ENCODE measurements at regions not wholly inside any gene's neighbourhood (a gene's known extent, or its start where the extent isn't known, plus 50 kb on each side); places are given as distances from the start of the nearest gene placed in this dataset.

GRCh38 chr6:19416811-19417210, 420.4 kb upstream of the ID4 start:
- no peak for TF ChIP-seq CTCF (conservative IDR thresholded peaks at IDR 0.05)
- no peak for TF ChIP-seq ZFX (IDR thresholded peaks at IDR 0.05)

GRCh38 chr6:19417713-19418112, 419.5 kb upstream of the ID4 start:
- no peak overlapping the region for H3K27ac ChIP-seq
- no peak for TF ChIP-seq ZFX (IDR thresholded peaks at IDR 0.05)
- no peak for TF ChIP-seq CTCF (conservative IDR thresholded peaks at IDR 0.05)

More at GRCh38 chr6:19416811-19417210, 420.4 kb upstream of the ID4 start:
- no peak overlapping the region for H3K27ac ChIP-seq

GRCh38 chr6:19424853-19425252, 412.3 kb upstream of the ID4 start:
- no peak overlapping the region for H3K27ac ChIP-seq
- TF ChIP-seq CTCF (conservative IDR thresholded peaks at IDR 0.05) (no peak), ZFX (IDR thresholded peaks at IDR 0.05) (no peak)

DNA sequence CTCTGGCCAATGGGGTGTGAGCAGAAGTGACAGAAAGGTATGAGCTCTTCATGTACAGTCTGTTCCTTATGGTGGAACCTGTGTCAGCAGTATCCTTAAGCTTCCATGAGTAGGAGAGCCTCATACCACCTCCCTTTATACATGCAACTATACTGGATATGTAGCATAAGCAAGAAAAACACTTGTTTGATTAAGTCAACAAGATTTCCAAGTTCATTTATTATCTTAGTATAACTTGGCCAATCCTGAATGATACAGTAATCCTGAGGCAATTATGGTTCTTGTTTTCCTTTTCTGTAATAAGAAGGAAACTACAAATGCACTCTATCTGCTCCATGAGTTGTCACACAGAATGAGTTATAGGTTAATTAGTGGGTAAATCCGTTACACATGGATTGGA, 409.6 kb upstream of the ID4 start:
- TF ChIP-seq CTCF (conservative IDR thresholded peaks at IDR 0.05) (no peak), ZFX (IDR thresholded peaks at IDR 0.05) (no peak)
- H3K27ac ChIP-seq: no peak overlapping the region

DNA sequence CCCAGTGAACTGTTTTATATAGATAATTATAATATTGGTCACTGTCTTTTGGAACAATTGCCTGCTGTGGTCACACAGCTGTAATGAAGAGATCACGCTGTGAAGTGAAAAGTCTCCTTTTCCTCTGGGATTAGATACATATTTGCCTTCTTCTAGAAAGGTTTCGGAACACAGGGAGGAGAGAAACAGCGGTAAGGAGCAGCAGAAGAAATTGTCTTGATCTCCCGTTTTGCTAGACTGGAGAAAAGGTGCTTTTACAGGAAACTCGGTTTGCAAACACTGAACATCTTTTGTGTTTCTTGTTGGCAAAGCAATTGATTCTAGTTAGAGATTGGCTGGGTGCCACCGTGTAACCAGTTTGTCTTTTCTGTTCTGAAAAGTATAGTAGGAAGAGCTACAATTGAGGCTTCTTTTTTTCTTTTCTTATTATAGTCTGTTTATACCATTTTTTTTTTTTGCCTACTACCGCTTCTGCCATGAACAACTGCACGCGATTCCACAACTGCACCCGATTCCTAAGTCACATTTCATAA, 404.1 kb upstream of the ID4 start:
- TF ChIP-seq ZFX (IDR thresholded peaks at IDR 0.05): no peak
- TF ChIP-seq CTCF (conservative IDR thresholded peaks at IDR 0.05): no peak
- no peak overlapping the region for H3K27ac ChIP-seq

GRCh38 chr6:19434065-19434464, 403.1 kb upstream of the ID4 start:
- peak overlapping the region; percentile 34; the same call in 1 of the 2 replicates for H3K27ac ChIP-seq
- TF ChIP-seq CTCF (conservative IDR thresholded peaks at IDR 0.05) (no peak), ZFX (IDR thresholded peaks at IDR 0.05) (no peak)

- H3K27ac ChIP-seq: no peak overlapping the region
- no peak for TF ChIP-seq CTCF (conservative IDR thresholded peaks at IDR 0.05)
These were observed 401.4 kb upstream of the ID4 start for GRCh38 chr6:19435755-19436154.
